SK-N-SH (cell line): ENCODE measurements at regions not wholly inside any gene's neighbourhood (a gene's known extent, or its start where the extent isn't known, plus 50 kb on each side); places are given as distances from the start of the nearest gene placed in this dataset.

Source experiments
- EP300 ChIP-seq, 2 experiments: IDR thresholded peaks; 2 replicates each; pipeline versions ENCODE4 v1.4.0 to v1.6.1; 2012; ENCODE audit warnings: borderline replicate concordance in 1 of 2, low read depth in 1 of 2, low read length in 1 of 2
- FOXM1 ChIP-seq: IDR thresholded peaks from 2 replicates; pipeline ENCODE4 v1.4.0; 2012; ENCODE audit warnings: low read depth, mild to moderate bottlenecking
- POLR2AphosphoS5 ChIP-seq: IDR thresholded peaks from 2 replicates; pipeline ENCODE4 v1.6.1; 2012; ENCODE audit warnings: low read depth, low read length
- YY1 ChIP-seq: IDR thresholded peaks from 2 replicates; pipeline ENCODE4 v1.4.0; 2012; ENCODE audit warnings: low read depth, mild to moderate bottlenecking
- TF ChIP-seq, protein P1 (sequence below): fragments of 200-600 bp; sonication (generic); IDR thresholded peaks from 2 replicates; pipeline ENCODE4 v1.6.1; 2017; ENCODE audit warnings: antibody characterized with exemption, mild to moderate bottlenecking, moderate library complexity
- TF ChIP-seq, protein P2 (sequence below): IDR thresholded peaks from 2 replicates; pipeline ENCODE4 v1.6.1; 2012; ENCODE audit warnings: mild to moderate bottlenecking, low read depth, low read length, moderate library complexity

DNA sequence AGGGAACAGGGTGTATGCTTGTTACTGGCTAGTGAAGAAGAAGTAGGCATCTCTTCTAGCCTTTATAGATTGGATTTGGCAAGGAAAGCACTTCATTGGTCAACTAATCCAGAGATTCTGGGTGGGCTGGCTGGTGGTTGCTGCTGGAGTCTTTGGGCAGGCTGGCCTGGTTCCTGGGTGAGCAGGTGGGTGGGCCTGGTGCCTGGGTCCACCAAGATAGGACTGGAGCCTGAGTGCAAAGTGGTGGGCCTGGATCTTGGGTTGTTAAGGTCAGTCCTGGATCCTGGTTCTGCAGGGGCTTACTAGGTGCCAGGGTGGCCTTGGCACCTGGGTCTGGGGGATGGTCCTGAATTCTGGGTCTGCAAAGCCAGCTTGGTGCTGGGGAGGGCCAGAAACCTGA lies 482.4 kb upstream of the GHITM start:
- TF ChIP-seq FOXM1: no peak
- TF ChIP-seq, protein P1, sequence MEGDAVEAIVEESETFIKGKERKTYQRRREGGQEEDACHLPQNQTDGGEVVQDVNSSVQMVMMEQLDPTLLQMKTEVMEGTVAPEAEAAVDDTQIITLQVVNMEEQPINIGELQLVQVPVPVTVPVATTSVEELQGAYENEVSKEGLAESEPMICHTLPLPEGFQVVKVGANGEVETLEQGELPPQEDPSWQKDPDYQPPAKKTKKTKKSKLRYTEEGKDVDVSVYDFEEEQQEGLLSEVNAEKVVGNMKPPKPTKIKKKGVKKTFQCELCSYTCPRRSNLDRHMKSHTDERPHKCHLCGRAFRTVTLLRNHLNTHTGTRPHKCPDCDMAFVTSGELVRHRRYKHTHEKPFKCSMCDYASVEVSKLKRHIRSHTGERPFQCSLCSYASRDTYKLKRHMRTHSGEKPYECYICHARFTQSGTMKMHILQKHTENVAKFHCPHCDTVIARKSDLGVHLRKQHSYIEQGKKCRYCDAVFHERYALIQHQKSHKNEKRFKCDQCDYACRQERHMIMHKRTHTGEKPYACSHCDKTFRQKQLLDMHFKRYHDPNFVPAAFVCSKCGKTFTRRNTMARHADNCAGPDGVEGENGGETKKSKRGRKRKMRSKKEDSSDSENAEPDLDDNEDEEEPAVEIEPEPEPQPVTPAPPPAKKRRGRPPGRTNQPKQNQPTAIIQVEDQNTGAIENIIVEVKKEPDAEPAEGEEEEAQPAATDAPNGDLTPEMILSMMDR: no peak
- TF ChIP-seq POLR2AphosphoS5: no peak
- no peak for TF ChIP-seq EP300 (IDR thresholded peaks at IDR 0.05; ENCODE audit: borderline replicate concordance in 1 of 2, low read depth in 1 of 2, low read length in 1 of 2)
- TF ChIP-seq, protein P2, sequence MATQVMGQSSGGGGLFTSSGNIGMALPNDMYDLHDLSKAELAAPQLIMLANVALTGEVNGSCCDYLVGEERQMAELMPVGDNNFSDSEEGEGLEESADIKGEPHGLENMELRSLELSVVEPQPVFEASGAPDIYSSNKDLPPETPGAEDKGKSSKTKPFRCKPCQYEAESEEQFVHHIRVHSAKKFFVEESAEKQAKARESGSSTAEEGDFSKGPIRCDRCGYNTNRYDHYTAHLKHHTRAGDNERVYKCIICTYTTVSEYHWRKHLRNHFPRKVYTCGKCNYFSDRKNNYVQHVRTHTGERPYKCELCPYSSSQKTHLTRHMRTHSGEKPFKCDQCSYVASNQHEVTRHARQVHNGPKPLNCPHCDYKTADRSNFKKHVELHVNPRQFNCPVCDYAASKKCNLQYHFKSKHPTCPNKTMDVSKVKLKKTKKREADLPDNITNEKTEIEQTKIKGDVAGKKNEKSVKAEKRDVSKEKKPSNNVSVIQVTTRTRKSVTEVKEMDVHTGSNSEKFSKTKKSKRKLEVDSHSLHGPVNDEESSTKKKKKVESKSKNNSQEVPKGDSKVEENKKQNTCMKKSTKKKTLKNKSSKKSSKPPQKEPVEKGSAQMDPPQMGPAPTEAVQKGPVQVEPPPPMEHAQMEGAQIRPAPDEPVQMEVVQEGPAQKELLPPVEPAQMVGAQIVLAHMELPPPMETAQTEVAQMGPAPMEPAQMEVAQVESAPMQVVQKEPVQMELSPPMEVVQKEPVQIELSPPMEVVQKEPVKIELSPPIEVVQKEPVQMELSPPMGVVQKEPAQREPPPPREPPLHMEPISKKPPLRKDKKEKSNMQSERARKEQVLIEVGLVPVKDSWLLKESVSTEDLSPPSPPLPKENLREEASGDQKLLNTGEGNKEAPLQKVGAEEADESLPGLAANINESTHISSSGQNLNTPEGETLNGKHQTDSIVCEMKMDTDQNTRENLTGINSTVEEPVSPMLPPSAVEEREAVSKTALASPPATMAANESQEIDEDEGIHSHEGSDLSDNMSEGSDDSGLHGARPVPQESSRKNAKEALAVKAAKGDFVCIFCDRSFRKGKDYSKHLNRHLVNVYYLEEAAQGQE: no peak
- TF ChIP-seq YY1: no peak
